CD14-positive monocyte (primary cell): ENCODE measurements at regions not wholly inside any gene's neighbourhood (a gene's known extent, or its start where the extent isn't known, plus 50 kb on each side); places are given as distances from the start of the nearest gene placed in this dataset.

ENCODE experiments used
- DNase-seq, 3 donors: peaks; one replicate each; pipeline ENCODE4 v3.0.0-alpha.2; 2011 to 2022
- H2AFZ ChIP-seq: 2 replicates; pipeline ENCODE4 v1.6.0; 2012; ENCODE audit warnings: mild to moderate bottlenecking, low read depth, low read length, inconsistent platforms; ENCODE audit not compliant: insufficient read depth, poor library complexity, severe bottlenecking
- H3K27ac ChIP-seq, 2 donors: 1 replicate in 1 of 2; 2 replicates in 1 of 2; pipeline ENCODE4 v1.5.1; 2012 to 2013; ENCODE audit warnings: low read length in 2 of 2, control low read depth in 1 of 2, inconsistent platforms in 1 of 2, low read depth in 1 of 2, mild to moderate bottlenecking in 1 of 2
- H3K27me3 ChIP-seq, 2 donors: one replicate each; pipeline versions ENCODE4 v1.6.0 to v1.6.1; 2011 to 2013; ENCODE audit warnings: low read length in 2 of 2; ENCODE audit not compliant: control insufficient read depth in 2 of 2, insufficient read depth in 2 of 2
- H3K36me3 ChIP-seq, 2 donors: replicated peaks in 1 of 2; 1 replicate in 1 of 2; 2 replicates in 1 of 2; pipeline versions ENCODE4 v1.5.1 to v1.6.1; 2012 to 2013; ENCODE audit warnings: low read length in 2 of 2, control low read depth in 1 of 2, inconsistent platforms in 1 of 2, mild to moderate bottlenecking in 1 of 2; ENCODE audit not compliant: insufficient read depth in 2 of 2, control insufficient read depth in 1 of 2
- H3K4me1 ChIP-seq, 2 donors: 1 replicate in 1 of 2; 2 replicates in 1 of 2; pipeline versions ENCODE4 v1.5.1 to v1.6.1; 2012 to 2013; ENCODE audit warnings: low read length in 2 of 2, control low read depth in 1 of 2, inconsistent platforms in 1 of 2, mild to moderate bottlenecking in 1 of 2, moderate library complexity in 1 of 2; ENCODE audit not compliant: insufficient read depth in 2 of 2, control insufficient read depth in 1 of 2
- H3K4me2 ChIP-seq: replicated peaks from 2 replicates; pipeline ENCODE3; 2012; ENCODE audit warnings: low read length, moderate library complexity, mild to moderate bottlenecking; ENCODE audit not compliant: poor library complexity, severe bottlenecking; ENCODE audit errors: extremely low read depth
- H3K4me3 ChIP-seq, 3 experiments: fragments of 200-600 bp in 1 of 3; sonication (generic) in 1 of 3; replicated peaks in 1 of 3; 1 replicate in 2 of 3; 2 replicates in 1 of 3; pipeline ENCODE4 v1.5.1; 2011 to 2013; ENCODE audit warnings: low read length in 3 of 3, mild to moderate bottlenecking in 3 of 3, control low read depth in 2 of 3, low read depth in 2 of 3, inconsistent platforms in 1 of 3, moderate library complexity in 1 of 3
- H3K79me2 ChIP-seq: 2 replicates; pipeline ENCODE4 v1.6.0; 2012; ENCODE audit warnings: mild to moderate bottlenecking, control low read depth, inconsistent platforms, low read length, moderate library complexity; ENCODE audit not compliant: insufficient read depth
- H3K9ac ChIP-seq: 2 replicates; pipeline ENCODE4 v1.6.0; 2017; ENCODE audit warnings: low read length, mild to moderate bottlenecking; ENCODE audit not compliant: insufficient read depth, poor library complexity, severe bottlenecking
- H3K9me3 ChIP-seq, 2 donors: replicated peaks in 1 of 2; 1 replicate in 1 of 2; 2 replicates in 1 of 2; pipeline versions ENCODE4 v1.5.1 to v1.6.1; 2012 to 2013; ENCODE audit warnings: low read length in 2 of 2, control low read depth in 1 of 2; ENCODE audit not compliant: control insufficient read depth in 1 of 2, insufficient read depth in 1 of 2
- H4K20me1 ChIP-seq: 2 replicates; pipeline ENCODE4 v1.6.0; 2012; ENCODE audit warnings: mild to moderate bottlenecking, low read length, control low read depth, moderate library complexity; ENCODE audit not compliant: insufficient read depth
- H3K27ac Mint-ChIP-seq, 7 donors: one replicate each; pipeline ENCODE4 v1.8.0; 2020; ENCODE audit warnings: mild to moderate bottlenecking in 7 of 7, mixed read lengths in 7 of 7, moderate library complexity in 6 of 7, inconsistent platforms in 2 of 7
- H3K27me3 Mint-ChIP-seq, 3 donors: one replicate each; pipeline ENCODE4 v1.8.0; 2021 to 2022; ENCODE audit warnings: low read depth in 3 of 3, mild to moderate bottlenecking in 3 of 3, mixed read lengths in 3 of 3, moderate library complexity in 3 of 3, inconsistent platforms in 1 of 3
- H3K36me3 Mint-ChIP-seq, 2 donors: one replicate each; pipeline ENCODE4 v1.8.0; 2020; ENCODE audit warnings: mixed read lengths in 2 of 2, inconsistent platforms in 1 of 2, mild to moderate bottlenecking in 1 of 2
- H3K4me1 Mint-ChIP-seq: one replicate; pipeline ENCODE4 v1.8.0; 2020; ENCODE audit warnings: mild to moderate bottlenecking, mixed read lengths
- H3K4me3 Mint-ChIP-seq, 2 donors: one replicate each; pipeline ENCODE4 v1.8.0; 2020; ENCODE audit warnings: mild to moderate bottlenecking in 2 of 2, mixed read lengths in 2 of 2, moderate library complexity in 1 of 2
- H3K9me3 Mint-ChIP-seq, 7 donors: one replicate each; pipeline ENCODE4 v1.8.0; 2020 to 2022; ENCODE audit warnings: mixed read lengths in 7 of 7, mild to moderate bottlenecking in 6 of 7, moderate library complexity in 6 of 7, inconsistent platforms in 2 of 7
- WGBS: methylation state at CpG from one replicate; pipeline ENCODE4 v1.1.5; 2013; ENCODE audit warnings: missing lambda C conversion rate; ENCODE audit not compliant: insufficient coverage; 5-methylcytosine and 5-hydroxymethylcytosine counted together
- intact Hi-C, 2 donors: fragments of 100-400 bp; cut with micrococcal nuclease; formaldehyde crosslinking; loops; one replicate each; pipeline versions ENCODE4 v1.15.0 to v1.15.1; 2023
- TF ChIP-seq, protein P1 (sequence below): fragments of 200-600 bp; IDR thresholded peaks from one replicate; pipeline ENCODE4 v1.8.0; 2022; ENCODE audit warnings: antibody characterized with exemption, mild to moderate bottlenecking

DNA sequence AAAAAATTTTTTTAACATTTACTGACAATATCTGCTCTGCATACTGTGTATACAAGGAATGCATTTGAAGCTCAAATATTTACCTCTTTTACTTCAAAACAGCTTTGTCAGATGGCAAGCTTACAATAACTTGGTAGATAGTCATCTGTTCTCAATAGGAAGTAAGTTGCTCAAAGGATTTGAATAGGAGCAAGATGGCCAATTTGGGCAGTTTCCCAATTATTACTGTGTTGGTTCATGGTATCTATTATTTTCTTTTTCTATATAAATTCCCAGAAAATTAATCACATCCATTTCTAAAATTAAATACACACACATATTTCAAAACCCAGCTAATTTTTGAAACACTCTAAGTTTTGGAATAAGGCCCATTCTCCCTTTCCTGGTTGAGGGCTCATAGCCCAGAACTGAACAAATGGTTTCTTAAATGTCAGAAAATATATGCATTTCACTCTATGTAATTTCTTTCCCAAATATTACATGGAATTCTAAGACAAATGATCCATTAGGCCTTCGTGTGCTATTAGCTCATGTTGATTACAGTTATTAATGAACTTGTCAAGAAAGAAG, 60.2 kb upstream of the BLTP1 start:
- intact Hi-C loops, result no loop called here
- Histone ChIP-seq H4K20me1 (no peaks in the 10 kb centered on the region), H3K9me3 (no peaks in the 10 kb centered on the region), H3K9ac (no peak overlapping the region), H3K4me1 (no peaks in the 10 kb centered on the region), H2AFZ (no peak overlapping the region), H3K27ac (no peak overlapping the region), H3K4me3 (no peak overlapping the region), H3K27me3 (no peaks in the 10 kb centered on the region), H3K36me3 (no peaks in the 10 kb centered on the region), H3K4me2 (no peak overlapping the region), H3K79me2 (no peaks in the 10 kb centered on the region)
- no peak for DNase-seq
- TF ChIP-seq, protein P1, sequence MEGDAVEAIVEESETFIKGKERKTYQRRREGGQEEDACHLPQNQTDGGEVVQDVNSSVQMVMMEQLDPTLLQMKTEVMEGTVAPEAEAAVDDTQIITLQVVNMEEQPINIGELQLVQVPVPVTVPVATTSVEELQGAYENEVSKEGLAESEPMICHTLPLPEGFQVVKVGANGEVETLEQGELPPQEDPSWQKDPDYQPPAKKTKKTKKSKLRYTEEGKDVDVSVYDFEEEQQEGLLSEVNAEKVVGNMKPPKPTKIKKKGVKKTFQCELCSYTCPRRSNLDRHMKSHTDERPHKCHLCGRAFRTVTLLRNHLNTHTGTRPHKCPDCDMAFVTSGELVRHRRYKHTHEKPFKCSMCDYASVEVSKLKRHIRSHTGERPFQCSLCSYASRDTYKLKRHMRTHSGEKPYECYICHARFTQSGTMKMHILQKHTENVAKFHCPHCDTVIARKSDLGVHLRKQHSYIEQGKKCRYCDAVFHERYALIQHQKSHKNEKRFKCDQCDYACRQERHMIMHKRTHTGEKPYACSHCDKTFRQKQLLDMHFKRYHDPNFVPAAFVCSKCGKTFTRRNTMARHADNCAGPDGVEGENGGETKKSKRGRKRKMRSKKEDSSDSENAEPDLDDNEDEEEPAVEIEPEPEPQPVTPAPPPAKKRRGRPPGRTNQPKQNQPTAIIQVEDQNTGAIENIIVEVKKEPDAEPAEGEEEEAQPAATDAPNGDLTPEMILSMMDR, result no peak
- H3K27me3 Mint-ChIP-seq, result peaks cover under 1 to 10% (median 2%) of the 10 kb centered on the region in 3 donors
- H3K4me1 Mint-ChIP-seq, result no peaks in the 10 kb centered on the region
- no CpG with 5 or more reads among the region's 1 CpG for WGBS
- peaks cover 2 to 8% (median 3%) of the 10 kb centered on the region in 7 donors for H3K9me3 Mint-ChIP-seq
- H3K27ac Mint-ChIP-seq, result no peak overlapping the region
- no peaks in the 10 kb centered on the region for H3K36me3 Mint-ChIP-seq
- no peak overlapping the region for H3K4me3 Mint-ChIP-seq

DNA sequence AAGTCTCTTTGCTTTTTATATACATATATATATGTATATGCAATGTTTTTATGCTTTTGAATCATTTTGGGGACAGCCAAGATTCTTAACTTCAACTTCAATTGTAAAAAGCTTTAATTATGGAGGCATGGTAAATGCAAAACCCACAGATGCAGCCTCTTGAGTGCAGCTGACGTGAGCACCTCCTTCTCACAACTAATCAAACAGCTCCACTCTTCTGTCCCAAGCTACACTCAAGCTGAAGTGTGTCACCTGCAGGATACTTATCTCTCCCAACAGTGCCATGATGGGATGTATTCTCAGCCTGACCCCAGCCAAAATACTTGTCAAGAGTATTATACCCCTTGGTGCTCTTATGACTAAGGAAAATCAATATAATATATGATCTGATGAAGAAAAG, 60.7 kb upstream of the BLTP1 start:
- H3K4me2 ChIP-seq, result no peak overlapping the region
- DNase-seq, result no peak
- no peaks in the 10 kb centered on the region for H3K36me3 Mint-ChIP-seq
- peaks cover 2 to 10% (median 4%) of the 10 kb centered on the region in 3 donors for H3K27me3 Mint-ChIP-seq
- TF ChIP-seq, protein P1, result no peak
- H3K4me1 Mint-ChIP-seq, result no peaks in the 10 kb centered on the region
- intact Hi-C loops, result no loop called here
- H3K27me3 ChIP-seq, result no peaks in the 10 kb centered on the region
- H3K27ac Mint-ChIP-seq, result no peak overlapping the region
- H3K9me3 Mint-ChIP-seq, result peaks cover 2 to 8% (median 3%) of the 10 kb centered on the region in 7 donors
- 60% methylated on average over 1 of the region's 1 CpG for WGBS
- no peak overlapping the region for H2AFZ ChIP-seq
- H3K27ac ChIP-seq, result no peak overlapping the region
- no peaks in the 10 kb centered on the region for H3K9me3 ChIP-seq
- no peaks in the 10 kb centered on the region for H3K4me1 ChIP-seq
- no peaks in the 10 kb centered on the region for H3K36me3 ChIP-seq
- no peaks in the 10 kb centered on the region for H4K20me1 ChIP-seq
- H3K9ac ChIP-seq, result no peak overlapping the region
- no peak overlapping the region for H3K4me3 ChIP-seq
- no peak overlapping the region for H3K4me3 Mint-ChIP-seq
- no peaks in the 10 kb centered on the region for H3K79me2 ChIP-seq
